HCT116 (cell line): ENCODE measurements at regions not wholly inside any gene's neighbourhood (a gene's known extent, or its start where the extent isn't known, plus 50 kb on each side); places are given as distances from the start of the nearest gene placed in this dataset.

Experiments used
- ATAC-seq: fragments of 200-7000 bp; cut with Tn5 transposase; 2 replicates; pipeline ENCODE4 v1.9.1; 2020; ENCODE audit warnings: mild to moderate bottlenecking, moderate library complexity
- BruUV-seq: library from RNA; stranded (reverse); fragments of 400-500 nt; replicated peaks from 2 replicates; lab custom pipeline; 2021; lab: Mats Ljungman, UMichigan
- CTCF ChIA-PET: fragments of 300-600 bp; sonication (Branson Sonifier 250); formaldehyde crosslinking; loops from one replicate; lab custom pipeline; 2021; ENCODE audit warnings: antibody characterized with exemption; lab: Charles Lee
- POLR2A ChIA-PET: fragments of 300-600, 350-600 bp; sonication (Branson Sonifier 250); formaldehyde crosslinking; loops from one replicate; lab custom pipeline; 2021; ENCODE audit warnings: antibody characterized with exemption; lab: Charles Lee
- RAD21 ChIA-PET, 2 experiments: fragments of 300-600 bp; sonication (Branson Sonifier 250); formaldehyde crosslinking; loops; one replicate each; lab custom pipeline; 2023; ENCODE audit warnings: low total read pairs in 2 of 2; ENCODE audit not compliant: uncharacterized antibody in 2 of 2, unreplicated experiment in 2 of 2, low non-redundant PET in 1 of 2; lab: Charles Lee
- DNase-seq: peaks from one replicate; pipeline ENCODE4 v3.0.0-alpha.2; 2010; ENCODE audit warnings: low read depth, low spot score
- H2AFZ ChIP-seq: fragments of 200-600 bp; shearing (Covaris generic), sonication (generic); 2 replicates; pipeline ENCODE4 v1.6.1; 2017; ENCODE audit warnings: low read depth, mixed run types, mixed read lengths, antibody characterized with exemption, low read length; ENCODE audit not compliant: poor library complexity, severe bottlenecking
- H3K27ac ChIP-seq: 2 replicates; pipeline ENCODE4 v1.5.1; 2012; ENCODE audit warnings: low read depth, low read length
- H3K27me3 ChIP-seq: fragments of 200-600 bp; sonication (generic); 2 replicates; pipeline ENCODE4 v1.6.1; 2016; ENCODE audit warnings: mixed run types, low read length, mixed read lengths; ENCODE audit not compliant: insufficient read depth
- H3K36me3 ChIP-seq, 2 experiments: fragments of 200-500 bp in 1 of 2; fragments of 200-600 bp in 1 of 2; sonication (Bioruptor generic) in 1 of 2; sonication (generic) in 1 of 2; 2 replicates each; pipeline versions ENCODE4 v1.5.1 to v1.6.1; 2014 to 2016; ENCODE audit warnings: low read length in 2 of 2, inconsistent platforms in 1 of 2, mixed read lengths in 1 of 2, mixed run types in 1 of 2; ENCODE audit not compliant: insufficient read depth in 2 of 2, control insufficient read depth in 1 of 2
- H3K4me1 ChIP-seq, 2 experiments: fragments of 200-600 bp in 1 of 2; sonication (generic) in 1 of 2; 2 replicates each; pipeline versions ENCODE4 v1.5.1 to v1.6.1; 2012 to 2017; ENCODE audit warnings: low read length in 2 of 2, inconsistent platforms in 1 of 2, mild to moderate bottlenecking in 1 of 2, mixed read lengths in 1 of 2, mixed run types in 1 of 2, moderate library complexity in 1 of 2; ENCODE audit not compliant: insufficient read depth in 2 of 2, control insufficient read depth in 1 of 2
- H3K4me2 ChIP-seq: fragments of 200-600 bp; sonication (generic); 2 replicates; pipeline ENCODE4 v1.6.1; 2017; ENCODE audit warnings: mixed run types, low read length, mixed read lengths
- H3K4me3 ChIP-seq, 2 experiments: fragments of 200-600 bp in 1 of 2; sonication (generic) in 1 of 2; replicated peaks in 1 of 2; 2 replicates each; pipeline ENCODE4 v1.5.1; 2011 to 2016; ENCODE audit warnings: low read length in 2 of 2, control low read depth in 1 of 2, low read depth in 1 of 2, mild to moderate bottlenecking in 1 of 2, mixed read lengths in 1 of 2, mixed run types in 1 of 2
- H3K79me2 ChIP-seq: fragments of 200-600 bp; sonication (generic); 2 replicates; pipeline ENCODE4 v1.6.1; 2017; ENCODE audit warnings: mild to moderate bottlenecking, mixed run types, low read length, moderate library complexity, mixed read lengths; ENCODE audit not compliant: insufficient read depth
- H3K9ac ChIP-seq: fragments of 200-600 bp; sonication (generic); 2 replicates; pipeline ENCODE4 v1.6.1; 2016; ENCODE audit warnings: low read length, mixed read lengths
- H3K9me2 ChIP-seq: fragments of 200-600 bp; sonication (generic), shearing (Covaris generic); 2 replicates; pipeline ENCODE4 v1.6.1; 2017; ENCODE audit warnings: mixed run types, mild to moderate bottlenecking, moderate library complexity; ENCODE audit not compliant: insufficient read depth
- H3K9me3 ChIP-seq, 2 experiments: fragments of 200-500 bp in 1 of 2; fragments of 200-600 bp in 1 of 2; sonication (Bioruptor generic) in 1 of 2; sonication (generic) in 1 of 2; 2 replicates each; pipeline ENCODE4 v1.6.1; 2014 to 2017; ENCODE audit warnings: low read length in 2 of 2, mixed read lengths in 2 of 2, inconsistent platforms in 1 of 2, low read depth in 1 of 2, mild to moderate bottlenecking in 1 of 2, mixed run types in 1 of 2, moderate library complexity in 1 of 2; ENCODE audit not compliant: control insufficient read depth in 1 of 2, insufficient read depth in 1 of 2
- H4K20me1 ChIP-seq: fragments of 200-600 bp; sonication (generic), shearing (Covaris generic); 2 replicates; pipeline ENCODE4 v1.6.1; 2017; ENCODE audit warnings: mixed run types, mild to moderate bottlenecking, moderate library complexity; ENCODE audit not compliant: insufficient read depth
- CBX3 ChIP-seq: IDR thresholded peaks from 2 replicates; pipeline ENCODE4 v1.6.1; 2012; ENCODE audit warnings: low read depth
- EGR1 ChIP-seq: IDR thresholded peaks from 2 replicates; pipeline ENCODE4 v1.6.1; 2012; ENCODE audit warnings: low read depth
- ELF1 ChIP-seq: IDR thresholded peaks from 2 replicates; pipeline ENCODE4 v1.6.1; 2012; ENCODE audit warnings: low read depth, borderline replicate concordance
- EZH2 ChIP-seq: fragments of 200-600 bp; sonication (generic); IDR thresholded peaks from 2 replicates; pipeline ENCODE4 v1.6.1; 2017; ENCODE audit warnings: antibody characterized with exemption, mixed run types
- EZH2phosphoT487 ChIP-seq: fragments of 200-600 bp; IDR thresholded peaks from 2 replicates; pipeline ENCODE4 v1.6.1; 2018; ENCODE audit warnings: antibody characterized with exemption, borderline replicate concordance
- FOSL1 ChIP-seq: IDR thresholded peaks from 2 replicates; pipeline ENCODE4 v1.6.1; 2012; ENCODE audit warnings: low read depth
- JUND ChIP-seq: IDR thresholded peaks from 2 replicates; pipeline ENCODE4 v1.6.1; 2012
- POLR2A ChIP-seq: IDR thresholded peaks from 2 replicates; pipeline ENCODE4 v1.7.0; 2011; ENCODE audit warnings: borderline replicate concordance; ENCODE audit not compliant: insufficient read depth, insufficient read length; ENCODE audit errors: extremely low read depth
- POLR2AphosphoS5 ChIP-seq: IDR thresholded peaks from 2 replicates; pipeline ENCODE4 v1.6.1; 2011; ENCODE audit warnings: mild to moderate bottlenecking, low read depth, low read length, moderate library complexity
- RAD21 ChIP-seq: IDR thresholded peaks from 2 replicates; pipeline ENCODE4 v1.6.1; 2012; ENCODE audit warnings: low read depth, mild to moderate bottlenecking
- REST ChIP-seq: IDR thresholded peaks from 2 replicates; pipeline ENCODE4 v1.6.1; 2012; ENCODE audit warnings: low read depth
- SIN3A ChIP-seq: IDR thresholded peaks from 2 replicates; pipeline ENCODE4 v1.6.1; 2012; ENCODE audit warnings: low read depth
- SP1 ChIP-seq: IDR thresholded peaks from 2 replicates; pipeline ENCODE4 v1.6.1; 2012; ENCODE audit warnings: low read depth
- TCF7L2 ChIP-seq: IDR thresholded peaks from 2 replicates; pipeline ENCODE4 v1.7.0; 2011; ENCODE audit warnings: borderline replicate concordance, inconsistent platforms; ENCODE audit not compliant: insufficient read depth, insufficient read length; ENCODE audit errors: extremely low read depth
- YY1 ChIP-seq: IDR thresholded peaks from 2 replicates; pipeline ENCODE4 v1.6.1; 2011; ENCODE audit warnings: low read length, low read depth, moderate library complexity, mild to moderate bottlenecking; ENCODE audit not compliant: insufficient replicate concordance; ENCODE audit errors: extremely low read depth
- ZBTB33 ChIP-seq: IDR thresholded peaks from 2 replicates; pipeline ENCODE4 v1.6.1; 2011; ENCODE audit warnings: mild to moderate bottlenecking, low read length, moderate library complexity; ENCODE audit not compliant: insufficient replicate concordance; ENCODE audit errors: extremely low read depth
- ZFX ChIP-seq: fragments of 450-650 bp; IDR thresholded peaks from 2 replicates; pipeline ENCODE4 v1.6.1; 2017
- intact Hi-C: fragments of 100-400 bp; cut with micrococcal nuclease; formaldehyde crosslinking; loops from 2 replicates; pipeline ENCODE4 v1.10.0; 2022
- TF ChIP-seq, protein P1 (sequence below): IDR thresholded peaks from 2 replicates; pipeline ENCODE4 v1.6.1; 2012

DNA sequence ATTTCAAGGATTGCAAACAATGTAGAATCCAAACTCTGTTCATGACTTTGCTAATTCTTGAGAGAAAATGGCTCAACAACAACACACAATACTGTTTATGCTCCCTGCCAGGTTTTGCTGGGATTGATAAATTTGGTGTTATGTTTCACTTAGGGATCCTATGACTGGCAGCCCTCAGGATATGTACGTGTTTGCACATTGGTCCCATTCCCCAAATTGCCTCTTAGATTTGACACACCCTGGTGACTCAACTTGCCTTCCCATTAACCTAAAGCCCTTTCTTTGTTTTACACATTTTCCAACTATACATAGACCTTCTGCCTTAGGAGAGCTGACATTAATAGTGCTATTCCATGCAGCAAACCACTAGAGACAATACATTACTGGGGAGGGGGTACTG lies 809.4 kb upstream of the AMELY start:
- BruUV-seq, result no TSS peak
- DNase-seq (no peak), ATAC-seq (no peak)
- Histone ChIP-seq H3K4me3 (no peak overlapping the region), H3K27me3 (no peaks in the 10 kb centered on the region), H3K9me3 (no peaks in the 10 kb centered on the region), H3K79me2 (no peaks in the 10 kb centered on the region), H3K9me2 (no peaks in the 10 kb centered on the region), H4K20me1 (no peaks in the 10 kb centered on the region), H3K36me3 (no peaks in the 10 kb centered on the region), H2AFZ (no peak overlapping the region), H3K27ac (no peak overlapping the region), H3K9ac (no peak overlapping the region), H3K4me2 (no peak overlapping the region), H3K4me1 (no peaks in the 10 kb centered on the region)
- no peak for TF ChIP-seq ZFX
- TF ChIP-seq, protein P1, sequence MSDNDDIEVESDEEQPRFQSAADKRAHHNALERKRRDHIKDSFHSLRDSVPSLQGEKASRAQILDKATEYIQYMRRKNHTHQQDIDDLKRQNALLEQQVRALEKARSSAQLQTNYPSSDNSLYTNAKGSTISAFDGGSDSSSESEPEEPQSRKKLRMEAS, result no peak
- no peak for TF ChIP-seq EGR1
- TF ChIP-seq SP1, result no peak
- no peak for TF ChIP-seq FOSL1
- no peak for TF ChIP-seq CBX3
- TF ChIP-seq EZH2, result no peak
- no peak for TF ChIP-seq TCF7L2
- no peak for TF ChIP-seq REST
- TF ChIP-seq EZH2phosphoT487, result no peak
- TF ChIP-seq JUND, result no peak
- no peak for TF ChIP-seq POLR2A
- no peak for TF ChIP-seq ZBTB33
- TF ChIP-seq YY1, result no peak
- no peak for TF ChIP-seq ELF1
- no peak for TF ChIP-seq POLR2AphosphoS5
- no peak for TF ChIP-seq RAD21
- no peak for TF ChIP-seq SIN3A
- ChIA-PET CTCF (no interaction called here), RAD21 (no interaction called here), POLR2A (no interaction called here)
- intact Hi-C loops, result no loop called here
